ENCODE measurements at regions not wholly inside any gene's neighbourhood (a gene's known extent, or its start where the extent isn't known, plus 50 kb on each side); places are given as distances from the start of the nearest gene placed in this dataset.

- intact Hi-C loops (cut with DNase I) = no loop called here
- Histone ChIP-seq H3K27me3 (no peaks in the 10 kb centered on the region), H3K36me3 (no peaks in the 10 kb centered on the region), H3K27ac (no peak overlapping the region), H3K4me3 (no peak overlapping the region), H3K4me1 (no peaks in the 10 kb centered on the region), H3K9me3 (no peaks in the 10 kb centered on the region)
- no peak for DNase-seq (ENCODE audit: low spot score in 2 of 2)
- TF ChIP-seq CTCF (IDR thresholded peaks at IDR 0.05) = no peak
These were observed 209.7 kb upstream of the CDKN3 start for GRCh38 chr14:54186821-54187763.

DNA sequence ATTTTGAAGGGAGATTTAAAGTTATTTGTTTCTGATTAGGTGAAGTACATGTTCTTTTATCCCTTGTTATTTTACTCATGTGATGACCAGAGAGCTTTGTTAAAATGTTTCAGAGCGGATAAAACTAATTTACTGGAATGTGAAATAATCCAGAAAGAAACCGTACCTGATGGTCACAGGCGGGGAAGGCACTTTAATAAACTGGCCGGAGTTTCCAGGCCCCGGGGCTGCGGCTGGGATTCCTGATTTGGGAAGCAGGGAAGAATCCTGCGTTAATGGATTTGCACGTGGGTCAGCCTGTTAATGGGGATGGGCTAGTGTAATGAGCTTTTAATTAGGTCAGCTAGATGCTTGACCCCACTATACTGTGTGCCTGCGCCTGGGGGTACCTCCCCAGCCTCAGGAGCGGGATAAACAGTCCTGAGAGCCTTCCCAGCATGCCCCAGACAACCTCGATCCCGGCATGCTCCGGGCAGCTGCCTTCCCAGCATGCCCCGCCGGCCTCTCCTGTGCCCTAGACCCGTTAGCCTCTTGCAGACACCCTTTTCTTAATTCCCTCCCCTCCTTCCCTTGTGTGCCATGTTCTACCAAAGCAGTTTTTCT lies 208.6 kb upstream of the CDKN3 start:
- no peaks in the 10 kb centered on the region for H3K4me1 ChIP-seq
- no peak for DNase-seq (ENCODE audit: low spot score in 2 of 2)
- no peaks in the 10 kb centered on the region for H3K27me3 ChIP-seq
- H3K27ac ChIP-seq = no peak overlapping the region
- no peak overlapping the region for H3K4me3 ChIP-seq
- no peak for TF ChIP-seq CTCF (IDR thresholded peaks at IDR 0.05)
- no peaks in the 10 kb centered on the region for H3K36me3 ChIP-seq
- H3K9me3 ChIP-seq = no peaks in the 10 kb centered on the region
- intact Hi-C loops (cut with DNase I) = no loop called here

DNA sequence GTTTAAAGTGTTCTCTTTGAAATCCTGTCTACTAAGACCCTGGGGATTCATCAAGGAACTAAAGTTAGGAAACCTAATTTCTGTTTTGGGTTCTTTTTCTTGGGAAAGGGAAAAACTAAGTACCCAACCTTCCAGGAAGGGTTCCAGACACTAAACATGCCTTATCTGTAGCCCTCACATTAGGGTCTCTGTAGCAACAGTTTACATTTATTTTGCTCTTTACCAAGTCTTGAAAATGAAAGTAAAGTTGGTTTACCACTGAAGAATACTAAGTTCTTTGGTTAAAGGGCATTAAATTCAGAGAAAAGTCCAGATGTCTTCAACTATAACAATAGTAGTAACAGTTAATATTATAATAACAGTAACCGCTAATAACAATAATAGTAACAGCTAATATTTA lies 207.5 kb upstream of the CDKN3 start:
- TF ChIP-seq CTCF (IDR thresholded peaks at IDR 0.05) = no peak
- H3K4me3 ChIP-seq = no peak overlapping the region

DNA sequence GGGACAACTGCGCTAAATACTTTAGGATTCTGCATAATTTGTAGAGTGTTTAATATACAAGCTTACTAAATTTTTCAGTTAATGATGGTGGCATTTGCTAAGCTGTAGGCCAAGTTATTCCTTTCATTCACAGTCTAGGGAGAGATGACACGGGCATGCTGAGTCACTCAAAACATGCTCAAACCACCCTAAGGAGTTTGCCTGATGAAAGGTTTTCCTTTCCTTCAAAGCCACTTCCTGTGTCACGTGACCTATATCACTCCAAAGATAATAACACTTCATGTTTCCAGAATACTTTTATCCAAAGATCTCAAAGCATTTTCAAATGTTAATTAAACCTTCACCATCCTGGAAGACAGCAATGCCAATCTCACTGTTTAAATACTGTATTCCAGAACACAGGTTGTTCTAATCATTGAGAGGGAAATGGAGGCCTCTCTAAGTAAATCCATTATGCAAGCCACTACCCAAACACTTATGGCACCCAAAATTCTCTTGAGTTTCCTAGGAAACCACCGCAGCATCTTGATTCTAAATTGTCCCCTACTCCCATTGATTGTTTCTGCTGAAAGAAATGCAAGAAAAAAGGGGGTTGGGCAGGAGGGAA lies 207.0 kb upstream of the CDKN3 start:
- DNase-seq (ENCODE audit: low spot score in 2 of 2) = no peak
- no peaks in the 10 kb centered on the region for H3K9me3 ChIP-seq
- no peaks in the 10 kb centered on the region for H3K4me1 ChIP-seq
- intact Hi-C loops (cut with DNase I) = no loop called here
- no peak for TF ChIP-seq CTCF (IDR thresholded peaks at IDR 0.05)
- H3K36me3 ChIP-seq = no peaks in the 10 kb centered on the region
- H3K27me3 ChIP-seq = no peaks in the 10 kb centered on the region
- no peak overlapping the region for H3K27ac ChIP-seq
- no peak overlapping the region for H3K4me3 ChIP-seq

More for the DNA sequence above, 207.5 kb upstream of the CDKN3 start:
- H3K27ac ChIP-seq = no peak overlapping the region
- no peaks in the 10 kb centered on the region for H3K9me3 ChIP-seq
- no peaks in the 10 kb centered on the region for H3K36me3 ChIP-seq
- H3K4me1 ChIP-seq = no peaks in the 10 kb centered on the region
- DNase-seq (ENCODE audit: low spot score in 2 of 2) = no peak
- intact Hi-C loops (cut with DNase I) = no loop called here
- H3K27me3 ChIP-seq = no peaks in the 10 kb centered on the region

DNA sequence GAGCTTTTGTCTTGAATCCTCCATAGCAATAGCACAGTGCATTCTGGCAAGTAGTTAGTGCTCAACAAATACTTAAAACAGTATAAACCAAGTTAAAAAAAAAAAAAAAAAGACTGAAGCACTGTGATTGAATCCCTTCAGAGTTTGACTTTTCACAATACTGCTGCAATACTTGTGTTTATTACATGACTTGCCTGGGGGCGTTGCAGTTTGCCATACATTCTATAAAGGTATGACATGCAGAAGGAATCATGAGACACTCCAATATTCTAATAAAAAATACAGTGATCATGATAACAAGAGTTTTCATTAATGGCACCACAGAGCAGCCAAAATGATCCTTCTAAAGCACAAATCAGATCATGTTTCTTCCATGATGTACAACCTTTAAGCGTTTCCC lies 205.0 kb upstream of the CDKN3 start:
- no peaks in the 10 kb centered on the region for H3K9me3 ChIP-seq
- no peak for DNase-seq (ENCODE audit: low spot score in 2 of 2)
- intact Hi-C loops (cut with DNase I) = no loop called here
- no peaks in the 10 kb centered on the region for H3K36me3 ChIP-seq
- TF ChIP-seq CTCF (IDR thresholded peaks at IDR 0.05) = no peak
- no peaks in the 10 kb centered on the region for H3K4me1 ChIP-seq
- no peak overlapping the region for H3K27ac ChIP-seq
- H3K27me3 ChIP-seq = no peaks in the 10 kb centered on the region
- no peak overlapping the region for H3K4me3 ChIP-seq
